ENCODE measurements at regions not wholly inside any gene's neighbourhood (a gene's known extent, or its start where the extent isn't known, plus 50 kb on each side); places are given as distances from the start of the nearest gene placed in this dataset.

GRCh38 chr3:187929112-187929816, 184.0 kb upstream of the BCL6 start:
- TF ChIP-seq CTCF (IDR thresholded peaks at IDR 0.05) (no peak), POLR2AphosphoS5 (IDR thresholded peaks at IDR 0.05; ENCODE audit: low read depth, low read length) (no peak), USF2 (IDR thresholded peaks at IDR 0.05; ENCODE audit: borderline replicate concordance, low read depth, low read length) (no peak), RAD21 (IDR thresholded peaks at IDR 0.05; ENCODE audit: low read length) (no peak)

Data from SK-N-SH (cell line).